Tibial nerve (tissue), 4 donors: ENCODE measurements at regions not wholly inside any gene's neighbourhood (a gene's known extent, or its start where the extent isn't known, plus 50 kb on each side); places are given as distances from the start of the nearest gene placed in this dataset.

Source experiments
- EP300 ChIP-seq, 2 donors: sonication (generic); formaldehyde crosslinking; IDR thresholded peaks; one replicate each; pipeline ENCODE4 v1.6.1; 2017; ENCODE audit warnings: antibody characterized with exemption in 2 of 2, mild to moderate bottlenecking in 1 of 2
- POLR2A ChIP-seq, 2 donors: fragments of 450-650 bp; IDR thresholded peaks; one replicate each; pipeline ENCODE4 v1.6.1; 2017; ENCODE audit warnings: antibody characterized with exemption in 2 of 2, mild to moderate bottlenecking in 2 of 2, moderate library complexity in 2 of 2
- TF ChIP-seq, protein P1 (sequence below), 5 experiments: fragments of 200-600 bp in 3 of 5; fragments of 450-650 bp in 2 of 5; sonication (generic) in 3 of 5; IDR thresholded peaks; one replicate each; pipeline ENCODE4 v1.5.1; 2016 to 2019; ENCODE audit warnings: antibody characterized with exemption in 5 of 5, mild to moderate bottlenecking in 3 of 5, moderate library complexity in 2 of 5

DNA sequence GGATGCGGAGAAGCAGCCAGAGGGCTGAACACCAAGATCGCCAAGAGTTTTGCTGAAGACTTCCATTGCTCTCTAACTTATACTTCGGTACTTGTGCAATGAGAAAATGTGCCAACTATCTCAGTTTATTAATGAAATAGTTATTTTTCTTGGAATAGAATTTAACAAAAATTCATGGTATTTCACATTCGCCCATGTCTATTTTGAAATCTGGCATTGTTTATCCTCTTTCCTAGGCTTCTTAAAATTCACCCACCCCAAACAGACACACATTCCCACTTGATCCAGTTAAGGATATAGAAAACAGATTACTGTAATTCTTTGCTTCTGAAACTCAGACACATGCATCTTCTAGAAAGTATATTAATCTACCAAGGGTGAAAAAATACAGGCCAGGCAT, 56.3 kb upstream of the ADAMTS5 start:
- TF ChIP-seq EP300 (IDR thresholded peaks at IDR 0.05), result no peak
- TF ChIP-seq, protein P1, sequence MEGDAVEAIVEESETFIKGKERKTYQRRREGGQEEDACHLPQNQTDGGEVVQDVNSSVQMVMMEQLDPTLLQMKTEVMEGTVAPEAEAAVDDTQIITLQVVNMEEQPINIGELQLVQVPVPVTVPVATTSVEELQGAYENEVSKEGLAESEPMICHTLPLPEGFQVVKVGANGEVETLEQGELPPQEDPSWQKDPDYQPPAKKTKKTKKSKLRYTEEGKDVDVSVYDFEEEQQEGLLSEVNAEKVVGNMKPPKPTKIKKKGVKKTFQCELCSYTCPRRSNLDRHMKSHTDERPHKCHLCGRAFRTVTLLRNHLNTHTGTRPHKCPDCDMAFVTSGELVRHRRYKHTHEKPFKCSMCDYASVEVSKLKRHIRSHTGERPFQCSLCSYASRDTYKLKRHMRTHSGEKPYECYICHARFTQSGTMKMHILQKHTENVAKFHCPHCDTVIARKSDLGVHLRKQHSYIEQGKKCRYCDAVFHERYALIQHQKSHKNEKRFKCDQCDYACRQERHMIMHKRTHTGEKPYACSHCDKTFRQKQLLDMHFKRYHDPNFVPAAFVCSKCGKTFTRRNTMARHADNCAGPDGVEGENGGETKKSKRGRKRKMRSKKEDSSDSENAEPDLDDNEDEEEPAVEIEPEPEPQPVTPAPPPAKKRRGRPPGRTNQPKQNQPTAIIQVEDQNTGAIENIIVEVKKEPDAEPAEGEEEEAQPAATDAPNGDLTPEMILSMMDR (IDR thresholded peaks at IDR 0.05), result no peak
- no peak for TF ChIP-seq POLR2A (IDR thresholded peaks at IDR 0.05)
